IMR-90 (cell line): ENCODE measurements at regions not wholly inside any gene's neighbourhood (a gene's known extent, or its start where the extent isn't known, plus 50 kb on each side); places are given as distances from the start of the nearest gene placed in this dataset.

Experiments used
- ATAC-seq: fragments of 200-7000 bp; cut with Tn5 transposase; 2 replicates; pipeline ENCODE4 v1.9.1; 2020; ENCODE audit warnings: low read depth, mild to moderate bottlenecking, moderate library complexity
- BruUV-seq: library from RNA; stranded (reverse); fragments of 400-500 nt; replicated peaks from 2 replicates; lab custom pipeline; 2021; lab: Mats Ljungman, UMichigan
- CTCF ChIA-PET: fragments of 300-600 bp; formaldehyde crosslinking; extraction: SDS; loops from one replicate; lab custom pipeline; 2021; ENCODE audit warnings: antibody characterized with exemption; lab: Yijun Ruan, JAX
- POLR2A ChIA-PET: fragments of 300-600 bp; sonication (Branson Sonifier 250); formaldehyde crosslinking; loops from one replicate; lab custom pipeline; 2022; ENCODE audit warnings: antibody characterized with exemption; ENCODE audit not compliant: unreplicated experiment; lab: Charles Lee
- DNase-seq: peaks from one replicate; pipeline ENCODE4 v3.0.0; 2013
- H2AFZ ChIP-seq: replicated peaks from 2 replicates; pipeline ENCODE3; 2013; ENCODE audit warnings: low read length, mild to moderate bottlenecking; ENCODE audit not compliant: poor library complexity
- H2AK5ac ChIP-seq: 2 replicates; pipeline ENCODE4 v1.6.1; 2013; ENCODE audit warnings: low read depth, low read length, inconsistent platforms
- H2AK9ac ChIP-seq: replicated peaks from 2 replicates; pipeline ENCODE3; 2013; ENCODE audit warnings: mild to moderate bottlenecking, low read depth, low read length, moderate library complexity; ENCODE audit not compliant: poor library complexity
- H2BK120ac ChIP-seq: 2 replicates; pipeline ENCODE4 v1.6.1; 2013; ENCODE audit warnings: low read depth, low read length, inconsistent platforms
- H2BK15ac ChIP-seq: 3 replicates; pipeline ENCODE4 v1.6.1; 2013; ENCODE audit warnings: low read depth, low read length, inconsistent platforms
- H2BK20ac ChIP-seq: 2 replicates; pipeline ENCODE4 v1.6.1; 2013; ENCODE audit warnings: low read depth, mild to moderate bottlenecking, inconsistent platforms, low read length, moderate library complexity
- H2BK5ac ChIP-seq: 2 replicates; pipeline ENCODE4 v1.6.1; 2013; ENCODE audit warnings: mild to moderate bottlenecking, low read depth, low read length, inconsistent platforms; ENCODE audit not compliant: poor library complexity, severe bottlenecking
- H3K14ac ChIP-seq: replicated peaks from 2 replicates; pipeline ENCODE4 v1.6.1; 2013; ENCODE audit warnings: low read depth, low read length, inconsistent platforms
- H3K18ac ChIP-seq: 2 replicates; pipeline ENCODE4 v1.6.1; 2013; ENCODE audit warnings: low read depth, low read length, control low read depth
- H3K23ac ChIP-seq: 2 replicates; pipeline ENCODE4 v1.6.1; 2013; ENCODE audit warnings: low read depth, low read length, inconsistent platforms
- H3K27ac ChIP-seq: 2 replicates; pipeline ENCODE4 v1.5.1; 2013; ENCODE audit warnings: mild to moderate bottlenecking, control low read depth, low read length; ENCODE audit not compliant: insufficient read depth
- H3K27me3 ChIP-seq: 2 replicates; pipeline ENCODE4 v1.6.1; 2013; ENCODE audit warnings: low read length; ENCODE audit not compliant: control insufficient read depth, insufficient read depth
- H3K36me3 ChIP-seq: 2 replicates; pipeline ENCODE4 v1.6.1; 2013; ENCODE audit warnings: low read length, mixed read lengths; ENCODE audit not compliant: control insufficient read depth, insufficient read depth
- H3K4ac ChIP-seq: 2 replicates; pipeline ENCODE4 v1.6.1; 2013; ENCODE audit warnings: low read depth, low read length, inconsistent platforms
- H3K4me1 ChIP-seq: 2 replicates; pipeline ENCODE4 v1.6.1; 2013; ENCODE audit warnings: low read length, mixed read lengths; ENCODE audit not compliant: control insufficient read depth, insufficient read depth
- H3K4me2 ChIP-seq: 2 replicates; pipeline ENCODE4 v1.6.1; 2013; ENCODE audit warnings: low read depth, mild to moderate bottlenecking, control low read depth, low read length, moderate library complexity
- H3K4me3 ChIP-seq: 2 replicates; pipeline ENCODE4 v1.5.1; 2013; ENCODE audit warnings: low read depth, mild to moderate bottlenecking, control low read depth, low read length, moderate library complexity; ENCODE audit not compliant: insufficient read depth
- H3K56ac ChIP-seq: 2 replicates; pipeline ENCODE4 v1.6.1; 2013; ENCODE audit warnings: low read length, inconsistent platforms; ENCODE audit not compliant: insufficient read depth; ENCODE audit errors: extremely low read depth
- H3K79me1 ChIP-seq, 2 experiments: 2 replicates each; pipeline ENCODE4 v1.6.1; 2013; ENCODE audit warnings: low read length in 2 of 2, inconsistent platforms in 1 of 2, low read depth in 1 of 2
- H3K9ac ChIP-seq: 2 replicates; pipeline ENCODE4 v1.6.1; 2013; ENCODE audit warnings: low read depth, low read length, control low read depth
- H3K9me1 ChIP-seq: 2 replicates; pipeline ENCODE4 v1.6.1; 2013; ENCODE audit warnings: low read length, inconsistent platforms; ENCODE audit not compliant: insufficient read depth
- H3K9me3 ChIP-seq: 2 replicates; pipeline ENCODE4 v1.6.1; 2013; ENCODE audit warnings: low read length; ENCODE audit not compliant: control insufficient read depth, insufficient read depth
- H4K20me1 ChIP-seq: 2 replicates; pipeline ENCODE4 v1.6.1; 2013; ENCODE audit warnings: low read length, inconsistent platforms; ENCODE audit not compliant: insufficient read depth
- H4K5ac ChIP-seq: 2 replicates; pipeline ENCODE4 v1.6.1; 2013; ENCODE audit warnings: mild to moderate bottlenecking, low read depth, low read length, control low read depth
- H4K8ac ChIP-seq, 2 experiments: 2 replicates each; pipeline ENCODE4 v1.6.1; 2013; ENCODE audit warnings: low read depth in 2 of 2, low read length in 2 of 2, control low read depth in 1 of 2, inconsistent platforms in 1 of 2
- H4K91ac ChIP-seq: 2 replicates; pipeline ENCODE4 v1.6.1; 2013; ENCODE audit warnings: low read depth, low read length, inconsistent platforms; ENCODE audit not compliant: insufficient read depth
- CEBPB ChIP-seq: IDR thresholded peaks from 2 replicates; pipeline ENCODE4 v1.6.1; 2012; ENCODE audit warnings: low read depth, low read length, improper control_type of control experiment
- CHD1 ChIP-seq: IDR thresholded peaks from 2 replicates; pipeline ENCODE4 v1.6.1; 2012; ENCODE audit warnings: low read depth, low read length, improper control_type of control experiment
- FOS ChIP-seq: fragments of 150-350 bp; IDR thresholded peaks from 2 replicates; pipeline ENCODE4 v1.6.1; 2016; ENCODE audit warnings: low read depth, low read length
- MAFK ChIP-seq: IDR thresholded peaks from 2 replicates; pipeline ENCODE4 v1.6.1; 2012; ENCODE audit warnings: low read depth, low read length, improper control_type of control experiment
- MAZ ChIP-seq: IDR thresholded peaks from 2 replicates; pipeline ENCODE4 v1.6.1; 2012; ENCODE audit warnings: low read depth, mild to moderate bottlenecking, low read length, improper control_type of control experiment, moderate library complexity, borderline replicate concordance
- NFE2L2 ChIP-seq: fragments of 150-350 bp; IDR thresholded peaks from 2 replicates; pipeline ENCODE4 v1.6.1; 2016; ENCODE audit warnings: low read depth, mild to moderate bottlenecking, low read length
- POLR2A ChIP-seq: IDR thresholded peaks from 2 replicates; pipeline ENCODE4 v1.6.1; 2012; ENCODE audit warnings: mild to moderate bottlenecking, low read depth, low read length
- RFX5 ChIP-seq: IDR thresholded peaks from 2 replicates; pipeline ENCODE4 v1.8.0; 2012; ENCODE audit warnings: low read depth, mild to moderate bottlenecking, low read length, moderate library complexity
- SMC3 ChIP-seq: fragments of 150-350 bp; IDR thresholded peaks from 2 replicates; pipeline ENCODE4 v1.6.1; 2016; ENCODE audit warnings: low read depth, mild to moderate bottlenecking, antibody characterized with exemption, low read length, moderate library complexity
- USF2 ChIP-seq: fragments of 150-350 bp; IDR thresholded peaks from 2 replicates; pipeline ENCODE4 v1.6.1; 2017; ENCODE audit warnings: mild to moderate bottlenecking, antibody characterized with exemption, low read length, low read depth
- WGBS, 2 experiments: methylation state at CpG; one replicate each; pipeline versions ENCODE4 v1.1.5 to v1.1.7; 2013; ENCODE audit warnings: missing lambda C conversion rate in 2 of 2; ENCODE audit not compliant: insufficient read length in 1 of 2; ENCODE audit errors: extremely low coverage in 2 of 2; 5-methylcytosine and 5-hydroxymethylcytosine counted together
- dilution Hi-C: fragments of 300-500 bp; cut with HindIII; formaldehyde crosslinking; loops from one replicate; pipeline ENCODE4 v1.14.3; 2018; ENCODE audit warnings: low sequenced_read_pairs; ENCODE audit not compliant: unreplicated experiment
- in situ Hi-C: fragments of 300-500 bp; cut with MboI; formaldehyde crosslinking; loops from 3 replicates; pipeline ENCODE4 v1.14.3; 2019; ENCODE audit warnings: low sequenced_read_pairs, inconsistent platforms, mixed read lengths
- intact Hi-C: fragments of 100-400 bp; cut with micrococcal nuclease; formaldehyde crosslinking; loops from 2 replicates; pipeline ENCODE4 v1.10.0; 2022
- TF ChIP-seq, protein P1 (sequence below): conservative IDR thresholded peaks from 2 replicates; pipeline ENCODE4 v1.5.1; 2012; ENCODE audit warnings: mild to moderate bottlenecking, low read depth, low read length, improper control_type of control experiment

- no peaks in the 10 kb centered on the region for H4K20me1 ChIP-seq
- no peak overlapping the region for H3K9ac ChIP-seq
- no peak overlapping the region for H4K5ac ChIP-seq
- H3K18ac ChIP-seq = no peak overlapping the region
- H3K56ac ChIP-seq = no peak overlapping the region
- no peak overlapping the region for H2BK20ac ChIP-seq
- H3K79me1 ChIP-seq = no peaks in the 10 kb centered on the region
- H2BK5ac ChIP-seq = no peak overlapping the region
- peaks cover 25% of the 10 kb centered on the region for H3K27me3 ChIP-seq
- POLR2A ChIA-PET = no interaction called here
- CTCF ChIA-PET = no interaction called here
- H3K14ac ChIP-seq = no peak overlapping the region
- no peak overlapping the region for H3K4ac ChIP-seq
- no peaks in the 10 kb centered on the region for H3K9me1 ChIP-seq
- no peaks in the 10 kb centered on the region for H3K9me3 ChIP-seq
- H4K8ac ChIP-seq = no peak overlapping the region
- TF ChIP-seq SMC3 = no peak
- TF ChIP-seq, protein P1, sequence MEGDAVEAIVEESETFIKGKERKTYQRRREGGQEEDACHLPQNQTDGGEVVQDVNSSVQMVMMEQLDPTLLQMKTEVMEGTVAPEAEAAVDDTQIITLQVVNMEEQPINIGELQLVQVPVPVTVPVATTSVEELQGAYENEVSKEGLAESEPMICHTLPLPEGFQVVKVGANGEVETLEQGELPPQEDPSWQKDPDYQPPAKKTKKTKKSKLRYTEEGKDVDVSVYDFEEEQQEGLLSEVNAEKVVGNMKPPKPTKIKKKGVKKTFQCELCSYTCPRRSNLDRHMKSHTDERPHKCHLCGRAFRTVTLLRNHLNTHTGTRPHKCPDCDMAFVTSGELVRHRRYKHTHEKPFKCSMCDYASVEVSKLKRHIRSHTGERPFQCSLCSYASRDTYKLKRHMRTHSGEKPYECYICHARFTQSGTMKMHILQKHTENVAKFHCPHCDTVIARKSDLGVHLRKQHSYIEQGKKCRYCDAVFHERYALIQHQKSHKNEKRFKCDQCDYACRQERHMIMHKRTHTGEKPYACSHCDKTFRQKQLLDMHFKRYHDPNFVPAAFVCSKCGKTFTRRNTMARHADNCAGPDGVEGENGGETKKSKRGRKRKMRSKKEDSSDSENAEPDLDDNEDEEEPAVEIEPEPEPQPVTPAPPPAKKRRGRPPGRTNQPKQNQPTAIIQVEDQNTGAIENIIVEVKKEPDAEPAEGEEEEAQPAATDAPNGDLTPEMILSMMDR = no peak
- no peak for TF ChIP-seq NFE2L2
- no peak for TF ChIP-seq MAZ
- TF ChIP-seq POLR2A = no peak
- no peak for TF ChIP-seq USF2
- no peak for TF ChIP-seq MAFK
- TF ChIP-seq CHD1 = no peak
- TF ChIP-seq FOS = no peak
- no peak for TF ChIP-seq RFX5
- TF ChIP-seq CEBPB = no peak
- no peak for DNase-seq
- no peak overlapping the region for H3K4me2 ChIP-seq
- no peak overlapping the region for H3K4me3 ChIP-seq
- H3K4me1 ChIP-seq = no peaks in the 10 kb centered on the region
- intact Hi-C loops = no loop called here
- no peak overlapping the region for H2BK120ac ChIP-seq
- 88% methylated on average over 8 of the region's 16 CpGs; no CpG with 5 or more reads in 1 of the 2 experiments for WGBS, 2 experiments
- no peak overlapping the region for H4K91ac ChIP-seq
- no TSS peak for BruUV-seq
- in situ Hi-C loops = no loop called here
- no peak overlapping the region for H2BK15ac ChIP-seq
- H3K23ac ChIP-seq = no peak overlapping the region
- no peaks in the 10 kb centered on the region for H3K36me3 ChIP-seq
- ATAC-seq = no peak
- dilution Hi-C loops = no loop called here
- H2AK9ac ChIP-seq = no peak overlapping the region
- no peak overlapping the region for H2AFZ ChIP-seq
- H2AK5ac ChIP-seq = no peak overlapping the region
- no peak overlapping the region for H3K27ac ChIP-seq
Observed at GRCh38 chr17:77687921-77688320, 270.6 kb upstream of the TNRC6C start.
